HCT116 (cell line): ENCODE measurements at regions not wholly inside any gene's neighbourhood (a gene's known extent, or its start where the extent isn't known, plus 50 kb on each side); places are given as distances from the start of the nearest gene placed in this dataset.

ENCODE experiments used
- ATAC-seq: fragments of 200-7000 bp; cut with Tn5 transposase; 2 replicates; pipeline ENCODE4 v1.9.1; 2020; ENCODE audit warnings: mild to moderate bottlenecking, moderate library complexity
- BruUV-seq: library from RNA; stranded (reverse); fragments of 400-500 nt; replicated peaks from 2 replicates; lab custom pipeline; 2021; lab: Mats Ljungman, UMichigan
- CTCF ChIA-PET: fragments of 300-600 bp; sonication (Branson Sonifier 250); formaldehyde crosslinking; loops from one replicate; lab custom pipeline; 2021; ENCODE audit warnings: antibody characterized with exemption; lab: Charles Lee
- POLR2A ChIA-PET: fragments of 300-600, 350-600 bp; sonication (Branson Sonifier 250); formaldehyde crosslinking; loops from one replicate; lab custom pipeline; 2021; ENCODE audit warnings: antibody characterized with exemption; lab: Charles Lee
- RAD21 ChIA-PET, 2 experiments: fragments of 300-600 bp; sonication (Branson Sonifier 250); formaldehyde crosslinking; loops; one replicate each; lab custom pipeline; 2023; ENCODE audit warnings: low total read pairs in 2 of 2; ENCODE audit not compliant: uncharacterized antibody in 2 of 2, unreplicated experiment in 2 of 2, low non-redundant PET in 1 of 2; lab: Charles Lee
- DNase-seq: peaks from one replicate; pipeline ENCODE4 v3.0.0-alpha.2; 2010; ENCODE audit warnings: low read depth, low spot score
- H2AFZ ChIP-seq: fragments of 200-600 bp; shearing (Covaris generic), sonication (generic); 2 replicates; pipeline ENCODE4 v1.6.1; 2017; ENCODE audit warnings: low read depth, mixed run types, mixed read lengths, antibody characterized with exemption, low read length; ENCODE audit not compliant: poor library complexity, severe bottlenecking
- H3K27ac ChIP-seq: 2 replicates; pipeline ENCODE4 v1.5.1; 2012; ENCODE audit warnings: low read depth, low read length
- H3K27me3 ChIP-seq: fragments of 200-600 bp; sonication (generic); 2 replicates; pipeline ENCODE4 v1.6.1; 2016; ENCODE audit warnings: mixed run types, low read length, mixed read lengths; ENCODE audit not compliant: insufficient read depth
- H3K36me3 ChIP-seq, 2 experiments: fragments of 200-500 bp in 1 of 2; fragments of 200-600 bp in 1 of 2; sonication (Bioruptor generic) in 1 of 2; sonication (generic) in 1 of 2; 2 replicates each; pipeline versions ENCODE4 v1.5.1 to v1.6.1; 2014 to 2016; ENCODE audit warnings: low read length in 2 of 2, inconsistent platforms in 1 of 2, mixed read lengths in 1 of 2, mixed run types in 1 of 2; ENCODE audit not compliant: insufficient read depth in 2 of 2, control insufficient read depth in 1 of 2
- H3K4me1 ChIP-seq, 2 experiments: fragments of 200-600 bp in 1 of 2; sonication (generic) in 1 of 2; 2 replicates each; pipeline versions ENCODE4 v1.5.1 to v1.6.1; 2012 to 2017; ENCODE audit warnings: low read length in 2 of 2, inconsistent platforms in 1 of 2, mild to moderate bottlenecking in 1 of 2, mixed read lengths in 1 of 2, mixed run types in 1 of 2, moderate library complexity in 1 of 2; ENCODE audit not compliant: insufficient read depth in 2 of 2, control insufficient read depth in 1 of 2
- H3K4me2 ChIP-seq: fragments of 200-600 bp; sonication (generic); 2 replicates; pipeline ENCODE4 v1.6.1; 2017; ENCODE audit warnings: mixed run types, low read length, mixed read lengths
- H3K4me3 ChIP-seq, 2 experiments: fragments of 200-600 bp in 1 of 2; sonication (generic) in 1 of 2; replicated peaks in 1 of 2; 2 replicates each; pipeline ENCODE4 v1.5.1; 2011 to 2016; ENCODE audit warnings: low read length in 2 of 2, control low read depth in 1 of 2, low read depth in 1 of 2, mild to moderate bottlenecking in 1 of 2, mixed read lengths in 1 of 2, mixed run types in 1 of 2
- H3K79me2 ChIP-seq: fragments of 200-600 bp; sonication (generic); 2 replicates; pipeline ENCODE4 v1.6.1; 2017; ENCODE audit warnings: mild to moderate bottlenecking, mixed run types, low read length, moderate library complexity, mixed read lengths; ENCODE audit not compliant: insufficient read depth
- H3K9ac ChIP-seq: fragments of 200-600 bp; sonication (generic); 2 replicates; pipeline ENCODE4 v1.6.1; 2016; ENCODE audit warnings: low read length, mixed read lengths
- H3K9me2 ChIP-seq: fragments of 200-600 bp; sonication (generic), shearing (Covaris generic); 2 replicates; pipeline ENCODE4 v1.6.1; 2017; ENCODE audit warnings: mixed run types, mild to moderate bottlenecking, moderate library complexity; ENCODE audit not compliant: insufficient read depth
- H3K9me3 ChIP-seq, 2 experiments: fragments of 200-500 bp in 1 of 2; fragments of 200-600 bp in 1 of 2; sonication (Bioruptor generic) in 1 of 2; sonication (generic) in 1 of 2; 2 replicates each; pipeline ENCODE4 v1.6.1; 2014 to 2017; ENCODE audit warnings: low read length in 2 of 2, mixed read lengths in 2 of 2, inconsistent platforms in 1 of 2, low read depth in 1 of 2, mild to moderate bottlenecking in 1 of 2, mixed run types in 1 of 2, moderate library complexity in 1 of 2; ENCODE audit not compliant: control insufficient read depth in 1 of 2, insufficient read depth in 1 of 2
- H4K20me1 ChIP-seq: fragments of 200-600 bp; sonication (generic), shearing (Covaris generic); 2 replicates; pipeline ENCODE4 v1.6.1; 2017; ENCODE audit warnings: mixed run types, mild to moderate bottlenecking, moderate library complexity; ENCODE audit not compliant: insufficient read depth
- ATF3 ChIP-seq: IDR thresholded peaks from 2 replicates; pipeline ENCODE4 v1.6.1; 2012
- EGR1 ChIP-seq: IDR thresholded peaks from 2 replicates; pipeline ENCODE4 v1.6.1; 2012; ENCODE audit warnings: low read depth
- ELF1 ChIP-seq: IDR thresholded peaks from 2 replicates; pipeline ENCODE4 v1.6.1; 2012; ENCODE audit warnings: low read depth, borderline replicate concordance
- EZH2phosphoT487 ChIP-seq: fragments of 200-600 bp; IDR thresholded peaks from 2 replicates; pipeline ENCODE4 v1.6.1; 2018; ENCODE audit warnings: antibody characterized with exemption, borderline replicate concordance
- FOSL1 ChIP-seq: IDR thresholded peaks from 2 replicates; pipeline ENCODE4 v1.6.1; 2012; ENCODE audit warnings: low read depth
- POLR2A ChIP-seq: IDR thresholded peaks from 2 replicates; pipeline ENCODE4 v1.7.0; 2011; ENCODE audit warnings: borderline replicate concordance; ENCODE audit not compliant: insufficient read depth, insufficient read length; ENCODE audit errors: extremely low read depth
- POLR2AphosphoS5 ChIP-seq: IDR thresholded peaks from 2 replicates; pipeline ENCODE4 v1.6.1; 2011; ENCODE audit warnings: mild to moderate bottlenecking, low read depth, low read length, moderate library complexity
- REST ChIP-seq: IDR thresholded peaks from 2 replicates; pipeline ENCODE4 v1.6.1; 2012; ENCODE audit warnings: low read depth
- SIN3A ChIP-seq: IDR thresholded peaks from 2 replicates; pipeline ENCODE4 v1.6.1; 2012; ENCODE audit warnings: low read depth
- ZFX ChIP-seq: fragments of 450-650 bp; IDR thresholded peaks from 2 replicates; pipeline ENCODE4 v1.6.1; 2017
- ZNF274 ChIP-seq: fragments of 200-500 bp; sonication (Bioruptor generic); IDR thresholded peaks from 2 replicates; pipeline ENCODE4 v1.6.1; 2014; ENCODE audit warnings: mild to moderate bottlenecking, low read depth, low read length, inconsistent platforms
- intact Hi-C: fragments of 100-400 bp; cut with micrococcal nuclease; formaldehyde crosslinking; loops from 2 replicates; pipeline ENCODE4 v1.10.0; 2022
- TF ChIP-seq, protein P1 (sequence below), 3 experiments: fragments of 200-600 bp in 1 of 3; sonication (generic) in 1 of 3; IDR thresholded peaks in 2 of 3; conservative IDR thresholded peaks in 1 of 3; 2 replicates each; pipeline ENCODE4 v1.5.1; 2012 to 2017; ENCODE audit warnings: low read depth in 2 of 3, low read length in 2 of 3, antibody characterized with exemption in 1 of 3, borderline replicate concordance in 1 of 3, control low read depth in 1 of 3, mild to moderate bottlenecking in 1 of 3, mixed read lengths in 1 of 3, mixed run types in 1 of 3, moderate library complexity in 1 of 3; ENCODE audit not compliant: insufficient read depth in 1 of 3
- TF ChIP-seq, protein P2 (sequence below): IDR thresholded peaks from 2 replicates; pipeline ENCODE4 v1.6.1; 2011; ENCODE audit warnings: mild to moderate bottlenecking, low read length, moderate library complexity; ENCODE audit not compliant: insufficient replicate concordance; ENCODE audit errors: extremely low read depth

- Histone ChIP-seq H3K9ac (no peak overlapping the region), H3K4me3 (no peak overlapping the region), H4K20me1 (no peaks in the 10 kb centered on the region), H3K4me1 (peaks cover 0 to 4% of the 10 kb centered on the region in 2 experiments; a peak in 1 of 4 replicates), H3K4me2 (no peak overlapping the region), H2AFZ (no peak overlapping the region), H3K9me2 (no peaks in the 10 kb centered on the region), H3K27ac (no peak overlapping the region), H3K36me3 (no peaks in the 10 kb centered on the region)
- RAD21 ChIA-PET, result no interaction called here
- POLR2A ChIA-PET, result no interaction called here
- TF ChIP-seq ELF1, result no peak
- TF ChIP-seq, protein P1, sequence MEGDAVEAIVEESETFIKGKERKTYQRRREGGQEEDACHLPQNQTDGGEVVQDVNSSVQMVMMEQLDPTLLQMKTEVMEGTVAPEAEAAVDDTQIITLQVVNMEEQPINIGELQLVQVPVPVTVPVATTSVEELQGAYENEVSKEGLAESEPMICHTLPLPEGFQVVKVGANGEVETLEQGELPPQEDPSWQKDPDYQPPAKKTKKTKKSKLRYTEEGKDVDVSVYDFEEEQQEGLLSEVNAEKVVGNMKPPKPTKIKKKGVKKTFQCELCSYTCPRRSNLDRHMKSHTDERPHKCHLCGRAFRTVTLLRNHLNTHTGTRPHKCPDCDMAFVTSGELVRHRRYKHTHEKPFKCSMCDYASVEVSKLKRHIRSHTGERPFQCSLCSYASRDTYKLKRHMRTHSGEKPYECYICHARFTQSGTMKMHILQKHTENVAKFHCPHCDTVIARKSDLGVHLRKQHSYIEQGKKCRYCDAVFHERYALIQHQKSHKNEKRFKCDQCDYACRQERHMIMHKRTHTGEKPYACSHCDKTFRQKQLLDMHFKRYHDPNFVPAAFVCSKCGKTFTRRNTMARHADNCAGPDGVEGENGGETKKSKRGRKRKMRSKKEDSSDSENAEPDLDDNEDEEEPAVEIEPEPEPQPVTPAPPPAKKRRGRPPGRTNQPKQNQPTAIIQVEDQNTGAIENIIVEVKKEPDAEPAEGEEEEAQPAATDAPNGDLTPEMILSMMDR (IDR thresholded peaks at IDR 0.05 in 2 of 3, conservative IDR thresholded peaks at IDR 0.05 in 1 of 3; ENCODE audit: borderline replicate concordance in 1 of 3, insufficient read depth in 1 of 3, low read depth in 2 of 3, low read length in 2 of 3), result no peak
- no peak for TF ChIP-seq EGR1
- TF ChIP-seq, protein P2, sequence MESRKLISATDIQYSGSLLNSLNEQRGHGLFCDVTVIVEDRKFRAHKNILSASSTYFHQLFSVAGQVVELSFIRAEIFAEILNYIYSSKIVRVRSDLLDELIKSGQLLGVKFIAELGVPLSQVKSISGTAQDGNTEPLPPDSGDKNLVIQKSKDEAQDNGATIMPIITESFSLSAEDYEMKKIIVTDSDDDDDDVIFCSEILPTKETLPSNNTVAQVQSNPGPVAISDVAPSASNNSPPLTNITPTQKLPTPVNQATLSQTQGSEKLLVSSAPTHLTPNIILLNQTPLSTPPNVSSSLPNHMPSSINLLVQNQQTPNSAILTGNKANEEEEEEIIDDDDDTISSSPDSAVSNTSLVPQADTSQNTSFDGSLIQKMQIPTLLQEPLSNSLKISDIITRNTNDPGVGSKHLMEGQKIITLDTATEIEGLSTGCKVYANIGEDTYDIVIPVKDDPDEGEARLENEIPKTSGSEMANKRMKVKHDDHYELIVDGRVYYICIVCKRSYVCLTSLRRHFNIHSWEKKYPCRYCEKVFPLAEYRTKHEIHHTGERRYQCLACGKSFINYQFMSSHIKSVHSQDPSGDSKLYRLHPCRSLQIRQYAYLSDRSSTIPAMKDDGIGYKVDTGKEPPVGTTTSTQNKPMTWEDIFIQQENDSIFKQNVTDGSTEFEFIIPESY, result no peak
- TF ChIP-seq POLR2A, result no peak
- no peak for TF ChIP-seq ATF3
- no peak for TF ChIP-seq ZFX
- no peak for TF ChIP-seq ZNF274
- TF ChIP-seq SIN3A, result no peak
- TF ChIP-seq REST, result no peak
- no peak for TF ChIP-seq EZH2phosphoT487
- no peak for TF ChIP-seq POLR2AphosphoS5
- no peak for TF ChIP-seq FOSL1
- TF ChIP-seq, all 23 proteins: peak for 0
- DNase-seq (no peak), ATAC-seq (no peak)
- no TSS peak for BruUV-seq
- H3K9me3 ChIP-seq, result no peaks in the 10 kb centered on the region
- no peaks in the 10 kb centered on the region for H3K79me2 ChIP-seq
- intact Hi-C loops, result no loop called here
- CTCF ChIA-PET, result no interaction called here
- H3K27me3 ChIP-seq, result no peaks in the 10 kb centered on the region
Measured at GRCh38 chr20:9889270-9889981, 50.5 kb upstream of the PAK5 start.
